ENCODE measurements at regions not wholly inside any gene's neighbourhood (a gene's known extent, or its start where the extent isn't known, plus 50 kb on each side); places are given as distances from the start of the nearest gene placed in this dataset.

DNA sequence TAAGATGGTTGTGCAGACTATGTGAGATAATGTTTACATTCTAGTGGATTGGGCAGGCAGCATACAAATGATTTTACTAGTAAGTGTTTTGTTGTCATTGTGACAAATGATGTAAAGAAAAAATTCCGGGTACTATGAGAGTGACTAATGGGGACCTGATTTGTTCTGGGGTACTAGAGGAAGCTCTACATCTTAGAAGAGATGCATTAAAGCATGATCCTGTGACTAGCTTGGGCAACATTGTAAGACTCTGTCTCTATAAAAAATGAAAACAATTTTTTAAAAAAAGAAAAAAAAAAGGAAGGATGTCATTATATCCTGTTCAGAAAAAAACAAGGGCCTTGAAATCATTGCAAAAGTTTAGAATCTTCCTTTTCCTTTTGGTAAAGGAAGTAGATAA, 58.1 kb upstream of the MYRIP start:
- Mint-ChIP-seq H3K27ac (no peak overlapping the region), H3K9me3 (no peaks in the 10 kb centered on the region), H3K27me3 (ENCODE audit: low read depth) (no peaks in the 10 kb centered on the region), H3K36me3 (no peaks in the 10 kb centered on the region), H3K4me3 (no peak overlapping the region), H3K4me1 (no peaks in the 10 kb centered on the region)
- DNase-seq (ENCODE audit: low spot score in 2 of 2, unreplicated experiment in 2 of 2): no peak
- TF ChIP-seq, protein P1, sequence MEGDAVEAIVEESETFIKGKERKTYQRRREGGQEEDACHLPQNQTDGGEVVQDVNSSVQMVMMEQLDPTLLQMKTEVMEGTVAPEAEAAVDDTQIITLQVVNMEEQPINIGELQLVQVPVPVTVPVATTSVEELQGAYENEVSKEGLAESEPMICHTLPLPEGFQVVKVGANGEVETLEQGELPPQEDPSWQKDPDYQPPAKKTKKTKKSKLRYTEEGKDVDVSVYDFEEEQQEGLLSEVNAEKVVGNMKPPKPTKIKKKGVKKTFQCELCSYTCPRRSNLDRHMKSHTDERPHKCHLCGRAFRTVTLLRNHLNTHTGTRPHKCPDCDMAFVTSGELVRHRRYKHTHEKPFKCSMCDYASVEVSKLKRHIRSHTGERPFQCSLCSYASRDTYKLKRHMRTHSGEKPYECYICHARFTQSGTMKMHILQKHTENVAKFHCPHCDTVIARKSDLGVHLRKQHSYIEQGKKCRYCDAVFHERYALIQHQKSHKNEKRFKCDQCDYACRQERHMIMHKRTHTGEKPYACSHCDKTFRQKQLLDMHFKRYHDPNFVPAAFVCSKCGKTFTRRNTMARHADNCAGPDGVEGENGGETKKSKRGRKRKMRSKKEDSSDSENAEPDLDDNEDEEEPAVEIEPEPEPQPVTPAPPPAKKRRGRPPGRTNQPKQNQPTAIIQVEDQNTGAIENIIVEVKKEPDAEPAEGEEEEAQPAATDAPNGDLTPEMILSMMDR (IDR thresholded peaks at IDR 0.05; ENCODE audit: unreplicated experiment): no peak

- H3K27ac Mint-ChIP-seq: no peak overlapping the region
- no peaks in the 10 kb centered on the region for H3K36me3 Mint-ChIP-seq
- TF ChIP-seq, protein P1 (IDR thresholded peaks at IDR 0.05; ENCODE audit: unreplicated experiment): no peak
- no peaks in the 10 kb centered on the region for H3K27me3 Mint-ChIP-seq (ENCODE audit: low read depth)
- no peak for DNase-seq (ENCODE audit: low spot score in 2 of 2, unreplicated experiment in 2 of 2)
- H3K9me3 Mint-ChIP-seq: peaks cover 6% of the 10 kb centered on the region
- H3K4me3 Mint-ChIP-seq: no peak overlapping the region
- H3K4me1 Mint-ChIP-seq: no peaks in the 10 kb centered on the region
These were observed 57.3 kb upstream of the MYRIP start for GRCh38 chr3:39752019-39752637.

GRCh38 chr3:39752751-39753150, 56.7 kb upstream of the MYRIP start:
- TF ChIP-seq, protein P1 (IDR thresholded peaks at IDR 0.05; ENCODE audit: unreplicated experiment): no peak
- peaks cover 7% of the 10 kb centered on the region for H3K9me3 Mint-ChIP-seq
- H3K4me1 Mint-ChIP-seq: no peaks in the 10 kb centered on the region
- H3K4me3 Mint-ChIP-seq: no peak overlapping the region
- no peaks in the 10 kb centered on the region for H3K36me3 Mint-ChIP-seq
- no peaks in the 10 kb centered on the region for H3K27me3 Mint-ChIP-seq (ENCODE audit: low read depth)
- H3K27ac Mint-ChIP-seq: no peak overlapping the region
- no peak for DNase-seq (ENCODE audit: low spot score in 2 of 2, unreplicated experiment in 2 of 2)

DNA sequence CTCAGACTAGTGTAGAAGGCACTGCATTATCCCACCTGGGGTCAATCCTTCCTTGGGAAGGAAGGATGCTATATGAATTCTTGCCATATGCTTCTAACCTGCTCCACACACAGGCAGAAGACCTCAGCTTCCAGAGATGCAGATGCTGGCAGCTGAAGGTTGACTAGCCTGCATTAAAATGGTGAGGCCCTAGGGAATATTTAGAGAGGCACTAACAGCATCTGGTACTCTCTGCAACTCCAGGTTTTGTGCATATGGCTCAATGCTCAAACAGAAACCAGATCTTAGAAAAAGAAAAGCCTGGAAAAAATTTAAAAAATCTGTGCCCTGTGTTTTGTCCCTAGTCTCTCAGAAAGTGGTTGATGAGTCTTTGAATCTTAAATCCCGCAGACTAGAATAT, 56.0 kb upstream of the MYRIP start:
- Mint-ChIP-seq H3K4me1 (no peaks in the 10 kb centered on the region), H3K4me3 (no peak overlapping the region), H3K9me3 (peaks cover 7% of the 10 kb centered on the region), H3K27ac (no peak overlapping the region), H3K27me3 (ENCODE audit: low read depth) (no peaks in the 10 kb centered on the region), H3K36me3 (no peaks in the 10 kb centered on the region)
- DNase-seq (ENCODE audit: low spot score in 2 of 2, unreplicated experiment in 2 of 2): no peak
- TF ChIP-seq, protein P1 (IDR thresholded peaks at IDR 0.05; ENCODE audit: unreplicated experiment): no peak

- TF ChIP-seq, protein P1 (IDR thresholded peaks at IDR 0.05; ENCODE audit: unreplicated experiment): no peak
- Mint-ChIP-seq H3K27me3 (ENCODE audit: low read depth) (no peaks in the 10 kb centered on the region), H3K36me3 (no peaks in the 10 kb centered on the region), H3K9me3 (peaks cover 7% of the 10 kb centered on the region), H3K4me3 (no peak overlapping the region), H3K27ac (no peak overlapping the region), H3K4me1 (no peaks in the 10 kb centered on the region)
- DNase-seq (ENCODE audit: low spot score in 2 of 2, unreplicated experiment in 2 of 2): no peak
These were observed 54.9 kb upstream of the MYRIP start for GRCh38 chr3:39754549-39754948.

DNA sequence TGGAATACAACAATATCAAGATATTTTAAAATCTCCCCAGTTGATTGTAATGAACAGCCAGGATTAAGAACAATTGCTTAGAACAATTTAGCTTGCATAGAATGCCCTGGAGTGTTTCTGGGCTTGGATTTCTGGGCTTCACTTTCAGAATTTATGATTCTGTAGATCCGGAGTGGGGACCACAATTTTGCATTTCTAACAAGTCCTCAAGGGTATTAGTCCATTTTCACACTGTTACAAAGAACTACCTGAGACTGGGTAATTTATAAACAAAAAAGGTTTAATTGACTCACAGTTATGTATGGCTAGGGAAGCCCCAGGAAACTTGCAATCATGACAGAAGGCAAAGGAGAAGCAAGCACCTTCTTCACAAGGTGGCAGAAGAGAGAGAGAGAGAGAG, 54.3 kb upstream of the MYRIP start:
- no peak overlapping the region for H3K4me3 Mint-ChIP-seq
- H3K36me3 Mint-ChIP-seq: no peaks in the 10 kb centered on the region
- peaks cover 7% of the 10 kb centered on the region for H3K9me3 Mint-ChIP-seq
- H3K27ac Mint-ChIP-seq: no peak overlapping the region
- no peaks in the 10 kb centered on the region for H3K4me1 Mint-ChIP-seq
- TF ChIP-seq, protein P1 (IDR thresholded peaks at IDR 0.05; ENCODE audit: unreplicated experiment): no peak
- H3K27me3 Mint-ChIP-seq (ENCODE audit: low read depth): no peaks in the 10 kb centered on the region
- no peak for DNase-seq (ENCODE audit: low spot score in 2 of 2, unreplicated experiment in 2 of 2)

All from mesothelial cell of epicardium (in vitro differentiated cells).